Urinary bladder (tissue), 3 donors: ENCODE measurements at regions not wholly inside any gene's neighbourhood (a gene's known extent, or its start where the extent isn't known, plus 50 kb on each side); places are given as distances from the start of the nearest gene placed in this dataset.
"Not testable (repeated sequence)": the region's sequence is repeated elsewhere in the genome, so short reads cannot be mapped to it uniquely, and the experiment has no call there.

Experiments used
- DNase-seq: peaks from one replicate; pipeline ENCODE4 v3.0.0-alpha.2; 2015; ENCODE audit errors: extremely low spot score
- H3K27ac ChIP-seq: one replicate; pipeline ENCODE4 v1.5.1; 2013; ENCODE audit warnings: low read depth, mild to moderate bottlenecking, moderate library complexity
- H3K36me3 ChIP-seq: one replicate; pipeline ENCODE4 v1.6.1; 2013; ENCODE audit warnings: mild to moderate bottlenecking, moderate library complexity; ENCODE audit not compliant: insufficient read depth
- H3K4me1 ChIP-seq: one replicate; pipeline ENCODE4 v1.6.1; 2013; ENCODE audit warnings: mild to moderate bottlenecking, moderate library complexity; ENCODE audit not compliant: insufficient read depth
- H3K4me3 ChIP-seq: one replicate; pipeline ENCODE4 v1.5.1; 2013; ENCODE audit warnings: low read depth, low read length
- WGBS: extraction: QIAGEN DNeasy Blood & Tissue Kit; methylation state at CpG from one replicate; pipeline ENCODE4 v1.1.7; 2013; 5-methylcytosine and 5-hydroxymethylcytosine counted together
- donor health status: healthy with polysubstance abuse.
- donor health status: healthy.

- no peak overlapping the region for H3K4me3 ChIP-seq
- H3K27ac ChIP-seq: no peak overlapping the region
These were observed 126.1 kb downstream of the HNMT start for GRCh38 chr2:138090330-138090729.

GRCh38 chr2:138093455-138093854, 129.2 kb downstream of the HNMT start:
- 91% methylated on average over 4 of the region's 4 CpGs for WGBS
- no peaks in the 10 kb centered on the region for H3K4me1 ChIP-seq
- H3K36me3 ChIP-seq: no peaks in the 10 kb centered on the region
- no peak for DNase-seq
- H3K27ac ChIP-seq: no peak overlapping the region
- H3K4me3 ChIP-seq: no peak overlapping the region

More at GRCh38 chr2:138090330-138090729, 126.1 kb downstream of the HNMT start:
- 97% methylated on average over 1 of the region's 1 CpG for WGBS
- H3K36me3 ChIP-seq: no peaks in the 10 kb centered on the region
- H3K4me1 ChIP-seq: no peaks in the 10 kb centered on the region
- no peak for DNase-seq

- WGBS: 81% methylated on average over 3 of the region's 3 CpGs
- H3K36me3 ChIP-seq: no peaks in the 10 kb centered on the region
- DNase-seq: no peak
- H3K4me1 ChIP-seq: no peaks in the 10 kb centered on the region
- H3K27ac ChIP-seq: no peak overlapping the region
- H3K4me3 ChIP-seq: no peak overlapping the region
These were observed 129.8 kb downstream of the HNMT start for GRCh38 chr2:138094031-138094430.

- no peaks in the 10 kb centered on the region for H3K36me3 ChIP-seq
- no peak overlapping the region for H3K4me3 ChIP-seq
- H3K4me1 ChIP-seq: no peaks in the 10 kb centered on the region
- DNase-seq: no peak
- H3K27ac ChIP-seq: no peak overlapping the region
These were observed 131.1 kb downstream of the HNMT start for GRCh38 chr2:138095336-138095735.

GRCh38 chr2:138099288-138099687, 135.0 kb downstream of the HNMT start:
- not testable (repeated sequence) for H3K4me3 ChIP-seq, H3K27ac ChIP-seq, H3K4me1 ChIP-seq, H3K36me3 ChIP-seq, DNase-seq
- WGBS: 98% methylated on average over 3 of the region's 3 CpGs

GRCh38 chr2:138101718-138102117, 137.4 kb downstream of the HNMT start:
- no peaks in the 10 kb centered on the region for H3K4me1 ChIP-seq
- H3K4me3 ChIP-seq: no peak overlapping the region
- no peak overlapping the region for H3K27ac ChIP-seq
- WGBS: 94% methylated on average over 2 of the region's 2 CpGs
- DNase-seq: no peak
- H3K36me3 ChIP-seq: no peaks in the 10 kb centered on the region

GRCh38 chr2:138102664-138103063, 138.4 kb downstream of the HNMT start:
- Histone ChIP-seq H3K27ac (no peak overlapping the region), H3K36me3 (no peaks in the 10 kb centered on the region), H3K4me3 (no peak overlapping the region), H3K4me1 (no peaks in the 10 kb centered on the region)
- no peak for DNase-seq

- H3K27ac ChIP-seq: no peak overlapping the region
- no peak overlapping the region for H3K4me3 ChIP-seq
- no peak for DNase-seq
- WGBS: 99% methylated on average over 1 of the region's 1 CpG
- H3K4me1 ChIP-seq: no peaks in the 10 kb centered on the region
- no peaks in the 10 kb centered on the region for H3K36me3 ChIP-seq
These were observed 138.9 kb downstream of the HNMT start for GRCh38 chr2:138103156-138103555.

- 92% methylated on average over 1 of the region's 1 CpG for WGBS
- H3K36me3 ChIP-seq: no peaks in the 10 kb centered on the region
- no peaks in the 10 kb centered on the region for H3K4me1 ChIP-seq
- DNase-seq: no peak
- no peak overlapping the region for H3K4me3 ChIP-seq
- H3K27ac ChIP-seq: no peak overlapping the region
These were observed 139.8 kb downstream of the HNMT start for GRCh38 chr2:138104071-138104470.

- no peak for DNase-seq
- H3K36me3 ChIP-seq: no peaks in the 10 kb centered on the region
- H3K4me1 ChIP-seq: no peaks in the 10 kb centered on the region
- no peak overlapping the region for H3K4me3 ChIP-seq
- H3K27ac ChIP-seq: no peak overlapping the region
- 81% methylated on average over 1 of the region's 1 CpG for WGBS
These were observed 141.1 kb downstream of the HNMT start for GRCh38 chr2:138105358-138105757.

GRCh38 chr2:138106606-138107005, 142.3 kb downstream of the HNMT start:
- Histone ChIP-seq H3K27ac (no peak overlapping the region), H3K4me3 (no peak overlapping the region), H3K36me3 (no peaks in the 10 kb centered on the region), H3K4me1 (no peaks in the 10 kb centered on the region)
- DNase-seq: no peak
- WGBS: 69% methylated on average over 1 of the region's 1 CpG

- Histone ChIP-seq H3K27ac (no peak overlapping the region), H3K36me3 (no peaks in the 10 kb centered on the region), H3K4me3 (no peak overlapping the region), H3K4me1 (no peaks in the 10 kb centered on the region)
- no peak for DNase-seq
- WGBS: 75% methylated on average over 4 of the region's 4 CpGs
These were observed 143.0 kb downstream of the HNMT start for GRCh38 chr2:138107288-138107687.

GRCh38 chr2:138110453-138111083, 146.3 kb downstream of the HNMT start:
- DNase-seq: no peak
- Histone ChIP-seq H3K27ac (no peak overlapping the region), H3K36me3 (no peaks in the 10 kb centered on the region), H3K4me3 (no peak overlapping the region), H3K4me1 (no peaks in the 10 kb centered on the region)
- 81% methylated on average over 2 of the region's 2 CpGs for WGBS

- no peak overlapping the region for H3K4me3 ChIP-seq
- no peaks in the 10 kb centered on the region for H3K4me1 ChIP-seq
- 66% methylated on average over 1 of the region's 1 CpG for WGBS
- no peak overlapping the region for H3K27ac ChIP-seq
- H3K36me3 ChIP-seq: no peaks in the 10 kb centered on the region
- DNase-seq: no peak
These were observed 148.3 kb downstream of the HNMT start for GRCh38 chr2:138112536-138112935.
